HepG2 (cell line): ENCODE measurements at regions not wholly inside any gene's neighbourhood (a gene's known extent, or its start where the extent isn't known, plus 50 kb on each side); places are given as distances from the start of the nearest gene placed in this dataset.

Experiments used
- ATAC-seq: fragments of 200-7000 bp; cut with Tn5 transposase; 3 replicates; pipeline ENCODE4 v1.9.1; 2020; ENCODE audit warnings: mild to moderate bottlenecking, moderate library complexity
- BruUV-seq: library from RNA; stranded (reverse); fragments of 400-500 nt; replicated peaks from 2 replicates; lab custom pipeline; 2021; lab: Mats Ljungman, UMichigan
- CTCF ChIA-PET: fragments of 300-600 bp; formaldehyde crosslinking; extraction: SDS; loops from one replicate; lab custom pipeline; 2021; ENCODE audit warnings: low total read pairs, inconsistent platforms, low intra/inter-chr PET ratio; lab: Yijun Ruan, JAX
- POLR2A ChIA-PET: fragments of 350-600 bp; sonication (Branson Sonifier 250); formaldehyde crosslinking; loops from one replicate; lab custom pipeline; 2020; ENCODE audit warnings: antibody characterized with exemption, inconsistent platforms; lab: Yijun Ruan, JAX
- DNase-seq: peaks from one replicate; pipeline ENCODE4 v3.0.0-alpha.2; 2015; ENCODE audit warnings: low spot score
- FAIRE-seq: peaks from 3 replicates; lab custom pipeline; 2011; peaks lifted over from hg19 to GRCh38; lab: Jason Lieb, UNC
- H2AFZ ChIP-seq: one replicate; pipeline ENCODE4 v1.6.1; 2011; ENCODE audit warnings: low read length, inconsistent platforms
- H3K27ac ChIP-seq: fragments of 300-600 bp; 3 replicates; pipeline ENCODE4 v1.8.0; 2011; ENCODE audit warnings: mixed run types, mild to moderate bottlenecking, mixed read lengths, low read length, inconsistent platforms; ENCODE audit not compliant: insufficient read depth; ENCODE audit errors: extremely low read length
- H3K27me3 ChIP-seq, 2 experiments: fragments of 200-600 bp in 1 of 2; 2 replicates in 1 of 2; 3 replicates in 1 of 2; pipeline versions ENCODE4 v1.6.0 to v1.8.0; 2011; ENCODE audit warnings: low read length in 2 of 2, mild to moderate bottlenecking in 2 of 2, moderate library complexity in 2 of 2, inconsistent platforms in 1 of 2; ENCODE audit not compliant: insufficient read depth in 2 of 2, control insufficient read depth in 1 of 2
- H3K36me3 ChIP-seq, 2 experiments: fragments of 200-600 bp in 1 of 2; replicated peaks in 1 of 2; 2 replicates in 1 of 2; 3 replicates in 1 of 2; pipeline versions ENCODE4 v1.5.1 to v1.8.0; 2011; ENCODE audit warnings: low read length in 2 of 2, inconsistent platforms in 1 of 2; ENCODE audit not compliant: insufficient read depth in 2 of 2, control insufficient read depth in 1 of 2
- H3K4me1 ChIP-seq: 2 replicates; pipeline ENCODE4 v1.5.1; 2012; ENCODE audit warnings: low read length, inconsistent platforms; ENCODE audit not compliant: insufficient read depth
- H3K4me2 ChIP-seq: 2 replicates; pipeline ENCODE4 v1.6.0; 2011; ENCODE audit warnings: low read depth, low read length, inconsistent platforms
- H3K4me3 ChIP-seq, 3 experiments: fragments of 200-600 bp in 1 of 3; sonication (generic), shearing (Covaris generic) in 1 of 3; replicated peaks in 1 of 3; 2 replicates each; pipeline ENCODE4 v1.5.1; 2011 to 2016; ENCODE audit warnings: low read length in 3 of 3, inconsistent platforms in 2 of 3, low read depth in 2 of 3, mild to moderate bottlenecking in 2 of 3, control low read depth in 1 of 3, mixed read lengths in 1 of 3; ENCODE audit not compliant: insufficient read depth in 1 of 3
- H3K79me2 ChIP-seq: one replicate; pipeline ENCODE4 v1.6.1; 2011; ENCODE audit warnings: low read length, inconsistent platforms; ENCODE audit not compliant: insufficient read depth
- H3K9ac ChIP-seq: 2 replicates; pipeline ENCODE4 v1.6.0; 2011; ENCODE audit warnings: mild to moderate bottlenecking, low read depth, low read length, inconsistent platforms; ENCODE audit not compliant: insufficient read depth
- H3K9me3 ChIP-seq: 2 replicates; pipeline ENCODE4 v1.5.1; 2012; ENCODE audit warnings: mild to moderate bottlenecking, low read length
- H4K20me1 ChIP-seq: 2 replicates; pipeline ENCODE4 v1.6.0; 2011; ENCODE audit warnings: inconsistent platforms, mild to moderate bottlenecking, low read length, moderate library complexity; ENCODE audit not compliant: insufficient read depth
- BRD4 ChIP-seq: sonication (generic); formaldehyde crosslinking; IDR thresholded peaks from 2 replicates; pipeline ENCODE4 v1.4.0; 2020; ENCODE audit warnings: missing genetic modification reagents
- DMTF1 ChIP-seq: sonication (generic); formaldehyde crosslinking; IDR thresholded peaks from 2 replicates; pipeline ENCODE4 v1.4.0; 2020; ENCODE audit warnings: mild to moderate bottlenecking, missing genetic modification reagents
- FOXJ3 ChIP-seq: sonication (generic); formaldehyde crosslinking; IDR thresholded peaks from 2 replicates; pipeline ENCODE4 v1.4.0; 2020; ENCODE audit warnings: missing genetic modification reagents, mild to moderate bottlenecking, borderline replicate concordance
- FOXO4 ChIP-seq: sonication (generic); formaldehyde crosslinking; conservative IDR thresholded peaks from 2 replicates; pipeline ENCODE4 v1.8.1; 2023; ENCODE audit warnings: missing genetic modification reagents
- HDAC1 ChIP-seq: sonication (generic); formaldehyde crosslinking; IDR thresholded peaks from 2 replicates; pipeline ENCODE4 v1.5.1; 2020; ENCODE audit warnings: mild to moderate bottlenecking, missing genetic modification reagents
- HHEX ChIP-seq: IDR thresholded peaks from 2 replicates; pipeline ENCODE4 v1.6.1; 2016; ENCODE audit warnings: control low read depth
- HMG20A ChIP-seq: IDR thresholded peaks from 2 replicates; pipeline ENCODE4 v1.6.1; 2016; ENCODE audit warnings: borderline replicate concordance
- HNRNPUL1 ChIP-seq: fragments of 200-400 bp; formaldehyde crosslinking; IDR thresholded peaks from 2 replicates; pipeline ENCODE4 v1.6.1; 2017; ENCODE audit warnings: low read depth, mild to moderate bottlenecking, low read length, moderate library complexity
- MAFK ChIP-seq, 2 experiments: IDR thresholded peaks in 1 of 2; conservative IDR thresholded peaks in 1 of 2; 2 replicates each; pipeline ENCODE4 v1.6.1; 2011; ENCODE audit warnings: improper control_type of control experiment in 2 of 2, low read length in 2 of 2
- NFRKB ChIP-seq: fragments of 450-650 bp; IDR thresholded peaks from 2 replicates; pipeline ENCODE4 v1.6.1; 2017
- PAWR ChIP-seq: sonication (generic); formaldehyde crosslinking; IDR thresholded peaks from 2 replicates; pipeline ENCODE4 v1.4.0; 2020; ENCODE audit warnings: missing genetic modification reagents, mild to moderate bottlenecking, borderline replicate concordance
- STAG1 ChIP-seq: sonication (generic); formaldehyde crosslinking; IDR thresholded peaks from 2 replicates; pipeline ENCODE4 v1.4.0; 2020; ENCODE audit warnings: missing genetic modification reagents
- ZFP62 ChIP-seq: sonication (generic); formaldehyde crosslinking; IDR thresholded peaks from 2 replicates; pipeline ENCODE4 v1.4.0; 2020; ENCODE audit warnings: missing genetic modification reagents
- ZNF335 ChIP-seq: sonication (generic); formaldehyde crosslinking; IDR thresholded peaks from 2 replicates; pipeline ENCODE4 v1.4.0; 2020; ENCODE audit warnings: missing genetic modification reagents
- ZNF367 ChIP-seq: sonication (generic); formaldehyde crosslinking; IDR thresholded peaks from 2 replicates; pipeline ENCODE4 v1.4.0; 2020; ENCODE audit warnings: missing genetic modification reagents, borderline replicate concordance
- ZNF432 ChIP-seq: sonication (generic); formaldehyde crosslinking; IDR thresholded peaks from 2 replicates; pipeline ENCODE4 v1.5.0; 2020; ENCODE audit warnings: missing genetic modification reagents, mild to moderate bottlenecking, borderline replicate concordance
- ZNF629 ChIP-seq: sonication (generic); formaldehyde crosslinking; conservative IDR thresholded peaks from 2 replicates; pipeline ENCODE4 v1.5.0; 2020; ENCODE audit warnings: missing genetic modification reagents
- in situ Hi-C: cut with HindIII; loops from 2 replicates; pipeline ENCODE4 v1.10.0; 2017; ENCODE audit warnings: low pct_unique_long_range_greater_than_20kb; ENCODE audit not compliant: extremely low pct_ligation_motif_present
- intact Hi-C: fragments of 100-400 bp; cut with micrococcal nuclease; formaldehyde crosslinking; loops from one replicate; pipeline ENCODE4 v1.10.0; 2022; ENCODE audit not compliant: unreplicated experiment
- TF ChIP-seq, protein P1 (sequence below): sonication (generic); formaldehyde crosslinking; IDR thresholded peaks from 2 replicates; pipeline ENCODE4 v1.4.0; 2020; ENCODE audit warnings: mild to moderate bottlenecking, missing genetic modification reagents
- TF ChIP-seq, protein P2 (sequence below): sonication (generic); formaldehyde crosslinking; IDR thresholded peaks from 2 replicates; pipeline ENCODE4 v1.4.0; 2020; ENCODE audit warnings: missing genetic modification reagents

- TF ChIP-seq, protein P1, sequence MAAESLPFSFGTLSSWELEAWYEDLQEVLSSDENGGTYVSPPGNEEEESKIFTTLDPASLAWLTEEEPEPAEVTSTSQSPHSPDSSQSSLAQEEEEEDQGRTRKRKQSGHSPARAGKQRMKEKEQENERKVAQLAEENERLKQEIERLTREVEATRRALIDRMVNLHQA (CRISPR knock-in tag): no peak
- TF ChIP-seq ZNF629: no peak
- TF ChIP-seq, all 625 proteins: peak for 0
These were observed 306.0 kb upstream of the CDH8 start (continued) for GRCh38 chr16:62342216-62342615.

GRCh38 chr16:62335356-62335755, 299.1 kb upstream of the CDH8 start:
- no peak for FAIRE-seq
- CTCF ChIA-PET: no interaction called here
- intact Hi-C loops (no loop called here), in situ Hi-C loops (no loop called here)
- H4K20me1 ChIP-seq: no peaks in the 10 kb centered on the region
- H3K4me1 ChIP-seq: no peaks in the 10 kb centered on the region
- POLR2A ChIA-PET: no interaction called here
- no peak overlapping the region for H3K4me2 ChIP-seq
- TF ChIP-seq HDAC1 (CRISPR knock-in tag) (no peak), DMTF1 (no peak), FOXJ3 (CRISPR knock-in tag) (no peak), FOXO4 (CRISPR knock-in tag) (no peak), ZFP62 (CRISPR knock-in tag) (no peak), PAWR (CRISPR knock-in tag) (no peak), MAFK (conservative IDR thresholded peaks at IDR 0.05 in 1 of 2, IDR thresholded peaks at IDR 0.05 in 1 of 2; ENCODE audit: low read length in 2 of 2) (no peak), ZNF432 (no peak), NFRKB (no peak), HMG20A (no peak), ZNF367 (no peak), ZNF335 (no peak), BRD4 (CRISPR knock-in tag) (no peak), HHEX (CRISPR knock-in tag) (no peak), STAG1 (CRISPR knock-in tag) (no peak), HNRNPUL1 (no peak)
- TF ChIP-seq, protein P2, sequence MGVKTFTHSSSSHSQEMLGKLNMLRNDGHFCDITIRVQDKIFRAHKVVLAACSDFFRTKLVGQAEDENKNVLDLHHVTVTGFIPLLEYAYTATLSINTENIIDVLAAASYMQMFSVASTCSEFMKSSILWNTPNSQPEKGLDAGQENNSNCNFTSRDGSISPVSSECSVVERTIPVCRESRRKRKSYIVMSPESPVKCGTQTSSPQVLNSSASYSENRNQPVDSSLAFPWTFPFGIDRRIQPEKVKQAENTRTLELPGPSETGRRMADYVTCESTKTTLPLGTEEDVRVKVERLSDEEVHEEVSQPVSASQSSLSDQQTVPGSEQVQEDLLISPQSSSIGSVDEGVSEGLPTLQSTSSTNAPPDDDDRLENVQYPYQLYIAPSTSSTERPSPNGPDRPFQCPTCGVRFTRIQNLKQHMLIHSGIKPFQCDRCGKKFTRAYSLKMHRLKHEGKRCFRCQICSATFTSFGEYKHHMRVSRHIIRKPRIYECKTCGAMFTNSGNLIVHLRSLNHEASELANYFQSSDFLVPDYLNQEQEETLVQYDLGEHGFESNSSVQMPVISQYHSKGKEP: no peak
- TF ChIP-seq, protein P1 (CRISPR knock-in tag): no peak
- H3K27ac ChIP-seq: no peak overlapping the region
- H3K9ac ChIP-seq: no peak overlapping the region
- H2AFZ ChIP-seq: no peak overlapping the region
- H3K4me3 ChIP-seq: no peak overlapping the region
- peaks cover 47% of the 10 kb centered on the region for H3K9me3 ChIP-seq
- BruUV-seq: no TSS peak
- ATAC-seq: no peak
- H3K27me3 ChIP-seq: no peaks in the 10 kb centered on the region
- no peaks in the 10 kb centered on the region for H3K79me2 ChIP-seq
- DNase-seq: no peak
- no peaks in the 10 kb centered on the region for H3K36me3 ChIP-seq
